ENCODE measurements at regions not wholly inside any gene's neighbourhood (a gene's known extent, or its start where the extent isn't known, plus 50 kb on each side); places are given as distances from the start of the nearest gene placed in this dataset.
"Not testable (repeated sequence)": the region's sequence is repeated elsewhere in the genome, so short reads cannot be mapped to it uniquely, and the experiment has no call there.

DNA sequence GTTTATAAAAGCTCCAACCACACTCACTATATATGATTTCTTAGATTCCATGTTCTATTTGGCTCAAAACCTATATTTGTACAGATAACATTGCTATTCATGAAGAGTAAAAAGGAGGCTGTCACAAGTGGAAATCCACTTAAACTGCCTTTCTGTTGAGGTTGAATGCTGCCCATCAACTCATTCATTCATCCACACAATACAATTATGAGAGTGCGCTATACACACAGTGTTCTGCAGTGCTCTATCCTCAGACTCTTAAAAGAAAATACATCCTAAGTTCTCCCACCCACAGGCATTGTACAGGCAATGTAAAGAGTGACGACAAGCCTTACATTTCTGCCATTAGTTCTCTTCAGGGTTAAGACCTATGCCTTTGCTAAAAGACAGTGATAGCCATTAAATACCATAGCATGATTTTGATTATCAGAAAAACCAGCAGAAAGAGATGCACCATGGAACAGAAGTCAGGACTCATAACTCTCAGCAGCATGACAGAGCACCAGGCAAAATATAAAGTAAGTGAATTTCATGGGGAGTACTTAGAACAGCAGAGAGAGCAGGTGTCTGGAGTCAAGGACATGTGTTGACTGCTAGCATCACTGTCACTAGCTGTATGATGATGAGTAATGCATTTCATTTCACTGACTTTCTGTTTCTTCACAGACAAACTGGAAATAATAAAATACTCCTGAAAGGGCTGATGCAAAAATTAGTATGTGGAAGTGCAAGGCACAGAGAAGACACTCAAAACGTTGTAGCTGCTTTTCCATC is 218.0 kb downstream of the RBM26 start:
- FAIRE-seq, result no peak

DNA sequence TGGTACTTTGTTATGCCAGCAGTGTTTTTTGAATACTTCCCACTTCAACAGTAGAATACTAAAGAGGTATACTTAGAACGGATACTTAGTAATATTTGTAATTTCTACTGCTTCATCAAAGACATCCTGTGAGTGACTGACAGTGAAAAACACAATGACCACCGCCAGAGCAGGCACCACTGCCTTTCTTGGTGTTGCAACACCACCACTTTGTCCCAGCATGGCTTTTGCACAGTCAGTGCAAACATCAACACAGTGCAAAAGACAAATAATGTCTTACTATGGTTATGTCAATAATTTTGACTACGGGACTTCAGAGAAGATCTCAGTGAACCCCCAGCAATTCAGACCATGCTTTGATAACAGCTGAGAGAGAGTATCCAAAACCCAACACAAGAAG is 220.5 kb downstream of the RBM26 start:
- no peak for FAIRE-seq

DNA sequence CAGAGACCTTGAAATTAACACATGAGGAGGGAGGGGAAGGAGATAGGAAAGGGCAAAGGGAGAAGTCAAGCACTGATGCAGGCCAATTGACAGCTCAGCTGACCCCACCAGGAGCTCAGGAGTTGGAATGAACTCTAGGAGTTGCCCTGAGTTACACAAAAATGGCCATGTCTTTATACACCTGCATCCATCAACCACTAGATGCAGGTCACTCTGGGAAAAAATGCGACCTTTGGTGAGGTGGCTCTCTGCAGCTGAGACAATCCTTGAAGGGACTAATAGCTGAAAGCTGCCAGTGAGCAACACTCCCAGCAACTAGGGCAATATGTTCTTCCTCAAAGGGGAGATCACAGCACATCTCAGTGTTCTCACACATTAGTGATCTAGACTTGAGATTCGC is 222.8 kb downstream of the RBM26 start:
- FAIRE-seq, result no peak

DNA sequence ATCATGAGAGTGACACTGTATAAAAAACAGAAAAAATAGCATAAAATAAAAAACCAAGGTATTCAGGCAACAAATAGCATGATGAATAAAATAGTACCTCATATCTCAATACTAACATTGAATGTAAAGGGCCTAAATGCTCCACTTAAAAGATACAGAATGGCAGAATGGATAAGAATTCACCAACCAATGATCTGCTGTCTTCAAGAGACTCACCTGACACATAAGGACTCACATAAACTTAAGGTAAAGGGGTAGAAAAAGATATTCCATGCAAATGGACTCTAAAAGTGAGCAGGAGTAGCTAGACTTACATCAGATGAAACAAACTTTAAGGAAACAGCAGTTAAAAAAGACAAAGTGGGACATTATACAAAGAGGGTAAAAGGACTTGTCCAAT is 232.4 kb downstream of the RBM26 start:
- not testable (repeated sequence) for FAIRE-seq

DNA sequence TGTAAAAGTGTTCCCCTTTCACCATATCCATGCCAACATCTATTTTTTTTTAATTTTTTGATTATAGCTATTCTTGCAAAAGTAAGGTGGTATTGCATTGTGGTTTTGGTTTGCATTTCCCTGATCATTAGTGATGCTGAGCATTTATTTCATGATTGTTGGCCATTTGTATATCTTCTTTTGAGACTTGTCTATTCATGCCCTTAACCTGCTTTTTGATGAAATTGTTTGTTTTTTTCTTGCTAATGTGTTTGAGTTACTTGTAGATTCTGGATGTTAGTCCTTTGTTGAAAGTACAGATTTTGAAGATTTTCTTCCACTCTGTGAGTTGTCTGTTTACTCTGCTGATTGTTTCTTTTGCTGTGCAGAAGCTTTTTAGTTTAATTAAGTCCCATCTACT is 233.1 kb downstream of the RBM26 start:
- not testable (repeated sequence) for FAIRE-seq

DNA sequence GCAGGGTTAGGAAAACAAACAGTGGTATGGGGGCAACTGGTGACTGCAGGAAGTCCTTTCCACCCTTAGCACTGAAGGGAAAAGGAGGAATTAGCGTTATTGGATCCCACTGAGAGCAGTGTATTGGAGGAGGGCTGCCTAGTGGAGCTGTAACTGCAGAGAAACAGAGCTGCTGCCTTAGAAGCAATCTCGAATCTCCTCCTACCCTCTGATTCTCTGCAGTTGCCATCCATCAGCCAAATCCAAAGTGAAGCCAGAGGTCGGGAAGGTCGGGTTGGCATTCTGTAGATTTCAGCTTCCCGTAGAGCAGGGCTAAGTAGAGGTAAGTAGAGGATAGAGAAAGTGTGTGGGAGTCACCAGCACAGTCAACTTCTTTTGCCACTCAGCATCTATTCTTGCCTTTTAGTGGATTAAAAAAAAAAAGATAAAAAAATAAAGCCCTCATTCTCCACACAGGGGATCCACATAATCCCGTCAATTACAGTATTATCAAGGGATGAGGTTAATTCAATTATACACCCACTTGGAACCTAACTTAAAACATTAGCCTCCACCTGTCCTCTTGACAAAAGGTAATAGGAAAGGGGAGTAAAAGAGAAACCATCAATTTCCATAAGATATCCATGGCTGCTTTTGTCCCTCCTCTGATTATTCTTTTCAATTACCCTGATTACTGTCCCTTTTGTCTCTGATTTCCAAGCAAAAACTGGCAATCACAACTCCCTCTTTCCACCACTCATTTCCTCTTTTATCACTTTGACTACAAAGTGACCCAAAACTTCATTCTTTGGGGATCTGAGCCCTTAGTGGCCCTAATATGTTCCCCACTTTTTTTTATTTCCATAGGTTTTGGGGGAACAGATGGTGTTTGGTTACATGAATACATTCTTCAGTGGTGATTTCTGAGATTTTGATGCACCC is 234.7 kb downstream of the RBM26 start:
- no peak for FAIRE-seq

DNA sequence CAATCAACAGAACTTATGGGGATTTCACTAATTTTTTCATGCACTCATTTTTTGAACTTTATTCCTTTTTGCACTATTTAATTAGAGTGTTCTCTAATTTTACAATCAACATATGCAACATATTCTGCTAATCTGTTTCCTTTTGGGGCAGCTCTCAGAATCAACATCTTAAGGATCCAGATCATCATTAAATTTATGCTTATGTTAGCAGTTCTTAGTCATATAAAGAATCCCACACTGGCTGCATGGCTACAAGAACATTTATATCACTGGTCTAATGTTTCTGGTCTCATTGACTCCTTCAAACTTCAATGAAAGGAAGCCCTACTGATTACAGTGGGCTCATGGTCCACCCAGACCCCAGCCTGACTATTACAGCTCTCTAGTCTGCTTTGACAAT is 245.2 kb downstream of the RBM26 start:
- no peak for FAIRE-seq

DNA sequence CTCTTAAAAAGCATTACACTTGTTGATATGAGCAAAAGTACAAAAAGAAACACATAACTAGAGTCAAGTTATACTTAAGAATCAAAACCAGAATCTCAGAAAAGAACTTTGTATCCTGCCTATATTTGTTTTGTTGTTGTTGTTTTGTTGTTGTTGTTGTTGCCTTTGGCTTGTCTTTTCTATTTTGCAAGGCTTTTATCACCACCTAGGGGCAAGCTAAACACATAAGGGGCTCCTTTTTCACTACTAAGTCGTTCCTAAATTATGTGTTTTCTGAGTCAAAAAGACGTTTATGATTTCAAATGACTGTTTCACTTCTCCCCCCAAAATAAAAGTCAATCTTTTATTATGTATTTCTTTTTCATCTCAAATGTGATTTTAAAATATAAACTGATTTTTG is 250.2 kb downstream of the RBM26 start:
- no peak for FAIRE-seq

DNA sequence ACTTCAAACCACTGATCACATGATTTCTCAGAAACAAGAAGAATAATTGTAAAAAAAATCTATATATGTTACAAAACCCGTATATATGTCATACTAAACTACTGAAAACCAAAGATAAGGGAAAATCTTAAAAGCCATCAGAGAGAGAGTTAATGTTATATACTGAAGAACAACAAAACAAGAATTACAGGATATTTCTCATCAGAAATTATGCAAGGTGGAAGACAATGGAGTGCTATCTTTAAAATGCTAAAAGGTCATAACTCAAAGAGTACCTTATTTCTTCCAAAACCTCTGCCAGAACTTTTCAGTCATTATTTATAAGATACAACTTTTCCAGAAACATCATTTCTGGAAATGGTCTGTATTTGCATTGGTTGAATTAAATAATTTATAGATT is 256.8 kb downstream of the RBM26 start:
- FAIRE-seq, result no peak

DNA sequence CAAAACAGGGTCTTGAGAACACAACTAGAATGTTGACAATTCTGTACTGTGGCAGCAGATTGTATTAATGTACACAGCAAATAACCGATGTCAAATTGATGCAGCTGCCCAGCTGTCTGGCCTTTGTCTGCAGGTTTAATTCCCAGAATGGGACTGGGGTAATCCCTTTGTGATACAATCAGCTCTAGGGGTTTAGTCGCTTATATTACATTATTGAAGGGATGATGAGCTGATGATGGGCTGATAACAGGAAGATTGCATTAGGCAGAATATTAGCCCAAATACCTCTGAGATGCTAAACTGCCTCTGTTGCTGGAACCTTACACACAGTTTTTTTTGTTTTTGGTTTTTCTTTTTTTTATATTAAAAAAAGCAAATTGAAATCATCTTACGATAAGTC is 265.0 kb downstream of the RBM26 start:
- no peak for FAIRE-seq

DNA sequence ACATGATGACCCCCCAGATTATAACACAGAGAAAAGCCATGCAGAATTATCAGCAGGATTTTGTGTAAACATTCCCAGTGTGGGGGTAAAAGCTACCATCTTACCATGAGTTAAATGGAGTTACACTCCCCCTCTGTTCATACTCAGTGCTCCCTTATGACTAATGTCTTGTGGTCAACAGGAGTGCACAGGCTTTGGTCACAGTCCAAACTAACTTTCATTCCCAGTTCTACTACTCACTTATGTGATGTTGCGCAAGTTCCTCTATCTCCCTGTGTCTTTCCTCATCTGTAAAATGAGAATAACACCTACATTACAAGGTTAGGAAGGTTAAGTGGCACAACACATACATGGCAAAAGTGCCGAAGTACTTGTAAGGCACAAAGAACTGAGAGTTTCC is 277.9 kb downstream of the RBM26 start:
- FAIRE-seq, result no peak

DNA sequence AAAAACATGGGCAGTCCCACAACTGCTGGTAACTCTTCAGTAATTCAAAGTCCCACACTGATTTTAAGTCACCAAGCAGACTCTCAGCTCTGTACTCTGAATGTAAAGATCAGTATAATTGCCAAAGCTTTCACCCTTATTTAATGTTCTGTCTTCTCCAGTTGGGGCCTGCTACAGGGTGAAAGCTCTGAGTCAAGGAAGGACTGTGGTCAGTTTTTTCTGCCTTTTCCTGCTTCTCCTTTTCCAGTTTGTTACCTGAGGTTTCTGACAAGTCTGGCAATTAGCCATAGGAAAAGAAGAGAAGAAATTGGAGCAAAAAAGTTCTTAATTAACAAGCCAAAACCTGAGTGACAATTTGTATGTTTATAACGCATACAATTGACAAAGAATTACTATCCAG is 279.3 kb downstream of the RBM26 start:
- FAIRE-seq, result no peak

DNA sequence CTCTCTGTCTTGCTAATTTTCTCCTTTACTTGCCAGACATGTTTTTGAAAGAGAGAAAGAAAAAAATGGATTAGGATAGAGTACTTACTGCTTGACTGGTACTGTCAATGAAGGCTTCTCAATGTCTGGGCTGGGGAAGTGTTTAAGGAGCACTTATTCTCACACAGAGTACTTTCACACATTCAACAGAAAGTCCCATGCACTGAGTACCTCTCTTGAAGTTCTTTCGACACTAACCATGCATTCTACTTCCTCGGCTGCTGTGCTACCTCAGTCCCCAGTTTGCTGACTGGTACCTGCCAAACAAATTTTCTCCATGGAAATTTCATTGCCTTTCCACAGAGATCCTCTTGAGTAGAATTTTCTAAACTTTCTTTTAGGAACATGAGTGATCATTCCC is 281.9 kb downstream of the RBM26 start:
- no peak for FAIRE-seq

DNA sequence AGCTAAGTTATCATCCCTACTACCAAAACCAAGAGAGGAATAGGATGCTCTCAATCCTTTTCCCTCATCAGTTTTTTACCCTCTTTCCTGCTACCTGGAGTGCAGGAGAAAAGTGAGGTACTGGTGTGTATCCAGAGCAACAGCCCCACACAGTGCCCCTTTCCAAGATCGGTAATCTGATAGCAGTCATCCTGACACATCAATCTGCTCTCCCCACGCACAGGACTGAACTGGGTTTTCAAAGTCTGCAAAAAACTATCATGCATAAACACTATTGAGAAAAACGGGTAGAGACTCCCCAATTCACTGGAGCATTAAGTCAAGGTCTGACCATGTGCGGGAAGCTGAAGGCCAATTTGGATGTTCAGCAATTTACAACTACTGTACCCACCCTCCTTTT is 284.8 kb downstream of the RBM26 start:
- no peak for FAIRE-seq

DNA sequence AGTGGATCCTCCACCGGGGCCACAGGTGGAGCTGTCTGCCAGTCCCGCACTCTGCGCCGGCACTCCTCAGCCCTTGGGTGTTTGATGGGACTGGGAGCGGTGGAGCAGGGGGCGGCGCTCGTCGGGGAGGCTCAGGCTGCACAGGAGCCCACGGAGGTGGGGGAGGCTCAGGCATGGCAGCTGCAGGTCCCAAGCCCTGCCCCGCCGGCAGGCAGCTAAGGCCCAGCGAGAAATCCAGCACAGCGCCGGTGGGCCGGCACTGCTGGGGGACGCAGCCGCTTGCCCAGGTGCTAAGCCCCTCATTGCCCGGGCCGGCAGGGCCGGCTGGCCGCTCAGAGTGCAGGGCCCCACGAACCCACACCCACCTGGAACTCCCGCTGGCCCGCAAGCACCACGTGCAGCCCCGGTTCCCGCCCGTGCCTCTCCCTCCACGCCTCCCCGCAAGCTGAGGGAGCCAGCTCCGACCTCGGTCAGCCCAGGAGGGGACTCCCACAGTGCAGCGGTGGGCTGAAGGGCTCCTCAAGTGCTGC is 286.4 kb downstream of the RBM26 start:
- no peak for FAIRE-seq

DNA sequence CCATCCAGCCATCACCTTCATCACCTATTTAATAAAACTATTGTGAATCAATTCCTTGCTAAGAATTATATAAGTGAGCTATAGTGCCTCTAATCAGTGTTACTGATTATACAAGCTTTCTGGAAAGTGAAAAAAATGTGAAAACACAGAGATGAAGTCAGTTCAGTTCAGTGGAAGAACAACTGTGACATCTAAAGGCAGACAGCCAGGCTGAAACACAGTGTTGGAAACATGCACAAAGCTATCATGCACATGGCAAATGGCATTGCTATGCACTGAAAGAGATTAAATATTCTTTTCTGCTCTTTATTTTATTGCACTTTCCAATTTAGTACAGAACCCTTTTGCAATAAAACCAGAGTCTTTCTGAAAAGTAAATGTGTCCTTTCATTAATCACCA is 294.0 kb downstream of the RBM26 start:
- FAIRE-seq, result no peak

DNA sequence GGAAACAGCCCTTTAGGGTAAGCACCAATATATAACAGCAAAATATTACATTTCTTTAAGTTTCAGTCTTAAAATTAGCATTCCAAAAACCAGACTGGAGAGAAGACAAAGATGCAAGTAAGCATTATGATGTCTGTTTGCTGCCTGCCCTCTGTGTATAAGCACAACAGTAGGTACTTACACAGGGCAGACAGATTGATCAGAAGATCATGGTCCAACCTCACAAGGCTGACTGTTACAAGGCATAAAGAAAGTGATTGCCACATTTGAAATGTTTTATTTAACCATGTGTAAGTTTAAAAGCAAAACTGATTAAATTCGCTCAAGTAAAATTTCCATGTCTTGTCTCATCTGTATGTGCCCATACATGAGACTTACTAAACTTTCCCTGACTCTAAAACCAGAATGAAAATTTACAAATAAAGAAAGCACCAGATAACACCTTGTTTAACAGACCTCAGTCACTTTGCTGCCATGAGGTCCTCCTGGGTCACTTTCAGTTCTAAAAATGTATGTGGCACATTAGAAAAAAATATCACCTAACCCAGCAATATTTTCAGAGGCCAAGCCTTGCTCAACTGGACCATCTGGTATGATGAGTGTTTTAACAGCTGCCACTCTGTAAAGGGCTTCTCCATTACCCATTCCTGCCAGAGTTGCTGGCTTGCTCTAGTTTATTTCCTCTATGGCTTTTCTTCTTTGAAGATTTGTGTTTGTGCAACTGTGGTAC is 297.0 kb downstream of the RBM26 start:
- FAIRE-seq, result no peak

DNA sequence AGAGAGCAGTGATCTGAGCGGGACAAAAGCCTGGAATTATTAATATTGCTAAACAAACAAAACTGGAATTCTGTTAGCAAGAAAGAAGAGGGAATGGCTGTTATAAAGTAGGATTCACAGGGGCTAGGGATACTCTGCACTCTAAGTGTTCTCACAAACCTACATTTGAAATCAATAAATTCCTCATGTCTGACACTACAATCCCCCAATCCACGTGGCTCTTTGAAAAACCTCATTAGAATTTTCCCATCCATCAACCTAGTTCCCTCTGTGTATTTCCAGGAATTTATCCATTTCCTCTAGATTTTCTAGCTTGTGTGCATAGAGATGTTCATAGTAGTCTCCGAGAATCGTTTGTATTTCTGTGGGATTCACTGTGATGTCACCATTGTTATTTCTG is 307.5 kb downstream of the RBM26 start:
- no peak for FAIRE-seq

DNA sequence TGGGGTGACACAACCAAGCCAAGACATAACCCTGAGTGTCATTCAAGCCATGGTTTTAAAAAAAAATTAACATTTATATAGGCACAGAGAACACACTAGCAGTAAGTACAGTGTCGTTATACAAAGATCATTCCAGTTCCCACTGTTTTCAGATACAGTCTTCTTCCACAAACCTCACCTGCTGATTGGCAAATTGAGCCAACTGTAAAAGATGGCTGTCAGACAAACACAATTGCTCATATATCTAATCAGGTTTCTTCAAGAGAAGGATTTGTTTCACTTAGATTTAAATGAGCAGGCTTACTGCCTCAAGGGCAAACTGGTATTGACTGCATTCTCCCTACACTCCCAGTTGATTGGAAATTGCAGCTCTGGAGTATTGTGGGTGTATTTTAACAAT is 308.9 kb downstream of the RBM26 start:
- no peak for FAIRE-seq

DNA sequence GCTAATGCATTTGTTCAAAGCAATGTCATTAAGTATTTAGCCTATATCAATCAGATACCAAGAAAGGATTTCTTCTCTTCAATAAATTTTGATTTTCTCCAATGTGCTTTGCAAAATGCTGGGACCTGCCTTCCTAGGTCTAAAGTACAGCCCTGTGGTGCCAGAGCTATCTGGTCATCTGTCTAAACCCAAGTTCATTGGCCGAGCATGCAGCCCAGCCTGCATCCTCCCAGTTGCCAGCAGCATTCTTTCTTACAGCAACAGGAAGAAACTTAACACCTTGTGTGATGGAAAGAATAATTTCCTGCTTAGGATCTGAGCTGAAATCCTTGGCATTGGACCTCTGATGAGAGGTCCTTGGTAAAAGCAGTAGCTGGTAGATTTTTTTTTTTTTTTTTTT is 310.0 kb downstream of the RBM26 start:
- no peak for FAIRE-seq

DNA sequence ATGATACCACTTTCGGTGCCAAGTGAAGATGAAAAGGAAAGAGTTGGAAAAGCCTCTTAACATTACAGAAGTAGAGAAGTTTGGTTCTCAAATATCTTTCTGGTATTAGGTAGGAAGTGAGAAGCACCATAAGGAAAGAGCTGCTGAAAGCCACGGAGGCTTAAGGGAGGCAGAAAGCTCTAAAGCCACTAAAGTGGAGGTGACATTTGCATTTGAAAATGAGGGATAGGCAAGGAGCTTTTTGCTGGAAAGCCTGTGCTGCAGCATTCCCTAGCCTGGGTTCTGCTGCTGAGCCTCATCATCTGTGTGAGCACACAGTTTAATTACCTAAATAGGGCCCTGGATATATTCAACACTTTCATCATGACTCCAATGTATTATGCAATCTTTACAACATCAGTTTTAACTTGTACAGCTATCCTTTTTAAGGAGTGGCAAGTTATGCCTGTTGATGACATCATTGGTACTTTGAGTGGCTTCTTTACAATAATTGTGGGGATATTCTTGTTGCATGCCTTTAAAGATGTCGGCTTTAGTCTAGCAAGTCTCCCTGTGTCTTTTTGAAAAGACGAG is 315.4 kb downstream of the RBM26 start:
- FAIRE-seq, result no peak

DNA sequence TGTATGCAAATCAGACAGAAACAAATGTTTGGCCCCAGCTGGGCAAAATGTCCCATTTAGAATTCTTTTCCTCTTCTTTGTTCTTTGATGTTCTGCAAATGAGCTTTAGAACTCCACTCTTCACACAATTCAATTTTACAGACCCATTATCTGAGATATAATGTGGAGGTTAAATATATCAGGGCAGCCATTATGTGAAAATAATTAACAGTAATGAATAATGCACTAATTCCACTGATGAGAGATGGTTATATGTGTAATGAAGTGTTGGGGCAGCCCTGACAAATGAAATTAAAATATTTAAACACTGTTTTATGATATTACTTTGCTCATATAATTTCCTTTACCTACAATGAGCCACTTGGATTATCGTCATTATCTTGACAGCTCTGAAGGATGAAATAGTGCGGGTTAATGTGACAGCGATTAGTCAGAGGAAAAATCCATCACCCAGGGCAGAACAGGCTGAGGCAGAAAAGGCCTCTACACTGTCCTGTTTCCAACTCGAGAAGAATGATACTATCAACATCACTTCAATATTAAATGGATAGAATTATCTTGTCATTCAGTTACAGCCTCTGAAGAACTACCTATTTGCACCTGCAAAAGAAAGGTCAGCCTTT is 321.1 kb downstream of the RBM26 start:
- no peak for FAIRE-seq

DNA sequence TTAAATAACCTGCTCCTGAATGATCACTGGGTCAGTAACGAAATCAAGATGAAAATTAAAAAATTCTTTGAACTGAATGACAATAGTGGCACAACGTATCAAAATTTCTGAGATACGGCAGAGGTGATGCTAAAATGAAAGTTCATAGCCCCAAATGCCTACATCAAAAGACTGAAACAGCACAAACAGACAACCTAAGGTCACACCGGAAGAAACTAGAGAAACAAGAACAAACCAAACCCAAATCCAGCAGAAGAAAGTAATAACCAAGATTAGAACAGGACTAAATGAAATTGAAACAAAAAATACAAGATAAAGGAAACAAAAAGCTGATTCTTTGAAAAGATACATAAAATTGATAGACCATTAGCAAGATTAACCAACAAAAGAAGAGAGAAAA is 324.1 kb downstream of the RBM26 start:
- FAIRE-seq, result no peak

Measured in islet of Langerhans (tissue), 1 donor.